GM12878 (cell line): ENCODE measurements at regions not wholly inside any gene's neighbourhood (a gene's known extent, or its start where the extent isn't known, plus 50 kb on each side); places are given as distances from the start of the nearest gene placed in this dataset.

Experiments used
- BACH1 ChIP-seq: fragments of 450-650 bp; IDR thresholded peaks from 2 replicates; pipeline ENCODE4 v1.6.1; 2017; ENCODE audit warnings: mild to moderate bottlenecking, borderline replicate concordance
- ETV6 ChIP-seq, 2 experiments: fragments of 450-650 bp in 1 of 2; IDR thresholded peaks in 1 of 2; conservative IDR thresholded peaks in 1 of 2; 2 replicates each; pipeline ENCODE4 v1.6.1; 2014; ENCODE audit warnings: antibody characterized with exemption in 1 of 2, borderline replicate concordance in 1 of 2, low read depth in 1 of 2, mild to moderate bottlenecking in 1 of 2, moderate library complexity in 1 of 2
- EZH2 ChIP-seq: IDR thresholded peaks from 2 replicates; pipeline ENCODE4 v1.6.1; 2012; ENCODE audit warnings: low read depth, mild to moderate bottlenecking, control low read depth, inconsistent platforms, low read length, borderline replicate concordance; ENCODE audit not compliant: control insufficient read depth
- LARP7 ChIP-seq: fragments of 450-650 bp; IDR thresholded peaks from 2 replicates; pipeline ENCODE4 v1.6.1; 2017; ENCODE audit warnings: mild to moderate bottlenecking
- NRF1 ChIP-seq: conservative IDR thresholded peaks from 2 replicates; pipeline ENCODE4 v1.6.1; 2011; ENCODE audit warnings: mild to moderate bottlenecking, low read depth, low read length, improper control_type of control experiment
- PAX5 ChIP-seq: IDR thresholded peaks from 2 replicates; pipeline ENCODE4 v1.6.1; 2011; ENCODE audit warnings: low read depth, low read length, borderline replicate concordance
- POLR2AphosphoS2 ChIP-seq: IDR thresholded peaks from 2 replicates; pipeline ENCODE4 v1.6.1; 2011; ENCODE audit warnings: low read depth, mild to moderate bottlenecking, low read length, improper control_type of control experiment, moderate library complexity
- POU2F2 ChIP-seq: IDR thresholded peaks from 3 replicates; pipeline ENCODE4 v1.6.1; 2011; ENCODE audit warnings: low read depth, mild to moderate bottlenecking, low read length, borderline replicate concordance
- SREBF2 ChIP-seq: IDR thresholded peaks from 2 replicates; pipeline ENCODE4 v1.6.1; 2012; ENCODE audit warnings: mild to moderate bottlenecking, low read length
- SUZ12 ChIP-seq: fragments of 200-600 bp; sonication (generic); IDR thresholded peaks from one replicate; pipeline ENCODE4 v1.6.1; 2018; ENCODE audit warnings: antibody characterized with exemption, mild to moderate bottlenecking; ENCODE audit not compliant: unreplicated experiment
- TBL1XR1 ChIP-seq: IDR thresholded peaks from 2 replicates; pipeline ENCODE4 v1.6.1; 2012; ENCODE audit warnings: low read depth, low read length, improper control_type of control experiment
- ZNF217 ChIP-seq: fragments of 450-650 bp; IDR thresholded peaks from 2 replicates; pipeline ENCODE4 v1.6.1; 2017; ENCODE audit warnings: antibody characterized with exemption, mild to moderate bottlenecking
- TF ChIP-seq, protein P1 (sequence below): fragments of 450-650 bp; IDR thresholded peaks from 2 replicates; pipeline ENCODE4 v1.6.1; 2017; ENCODE audit warnings: mild to moderate bottlenecking, moderate library complexity
- TF ChIP-seq, protein P2 (sequence below): fragments of 450-650 bp; conservative IDR thresholded peaks from 2 replicates; pipeline ENCODE4 v1.6.1; 2017; ENCODE audit warnings: mild to moderate bottlenecking, moderate library complexity
- TF ChIP-seq, protein P3 (sequence below): fragments of 450-650 bp; IDR thresholded peaks from 2 replicates; pipeline ENCODE4 v1.6.1; 2016; ENCODE audit warnings: mild to moderate bottlenecking
- TF ChIP-seq, protein P4 (sequence below): fragments of 150-350 bp; IDR thresholded peaks from 2 replicates; pipeline ENCODE4 v1.6.1; 2014; ENCODE audit warnings: mild to moderate bottlenecking, low read depth, low read length
- TF ChIP-seq, protein P5 (sequence below): fragments of 450-650 bp; IDR thresholded peaks from 2 replicates; pipeline ENCODE4 v1.6.1; 2017; ENCODE audit warnings: mild to moderate bottlenecking, low read depth, inconsistent platforms; ENCODE audit not compliant: poor library complexity, severe bottlenecking
- TF ChIP-seq, protein P6 (sequence below): IDR thresholded peaks from 2 replicates; pipeline ENCODE4 v1.6.1; 2012; ENCODE audit warnings: low read depth, low read length, improper control_type of control experiment

DNA sequence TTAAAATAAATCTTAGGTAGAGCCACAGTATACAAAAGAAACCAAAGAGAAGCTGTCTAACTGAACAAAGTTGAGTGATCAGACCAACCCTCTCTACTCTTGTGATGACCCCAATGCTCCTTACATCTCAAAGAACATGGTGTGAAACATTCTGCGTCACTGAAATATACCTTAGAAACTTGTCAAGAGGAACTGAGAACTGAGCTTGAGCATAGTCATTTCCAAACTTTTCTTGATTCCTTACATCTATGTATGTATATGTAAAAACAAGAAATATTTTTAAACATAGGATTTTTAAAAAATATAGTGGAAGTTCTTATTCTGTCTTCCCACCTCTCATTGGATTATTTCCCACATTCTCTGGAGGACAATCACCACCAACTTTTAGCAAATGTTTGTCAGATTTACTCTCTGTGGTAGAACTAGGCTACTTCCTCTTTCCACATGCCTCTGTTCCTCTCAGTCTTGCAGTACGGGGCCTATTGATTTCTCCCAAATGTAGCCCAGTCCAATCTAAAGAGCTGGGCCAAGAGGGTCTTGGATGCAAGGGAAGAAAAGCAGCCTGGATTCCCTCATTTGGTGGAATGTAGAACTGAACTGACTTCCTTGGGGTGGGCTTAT, 98.2 kb upstream of the HHIP start (continued):
- TF ChIP-seq, protein P1, sequence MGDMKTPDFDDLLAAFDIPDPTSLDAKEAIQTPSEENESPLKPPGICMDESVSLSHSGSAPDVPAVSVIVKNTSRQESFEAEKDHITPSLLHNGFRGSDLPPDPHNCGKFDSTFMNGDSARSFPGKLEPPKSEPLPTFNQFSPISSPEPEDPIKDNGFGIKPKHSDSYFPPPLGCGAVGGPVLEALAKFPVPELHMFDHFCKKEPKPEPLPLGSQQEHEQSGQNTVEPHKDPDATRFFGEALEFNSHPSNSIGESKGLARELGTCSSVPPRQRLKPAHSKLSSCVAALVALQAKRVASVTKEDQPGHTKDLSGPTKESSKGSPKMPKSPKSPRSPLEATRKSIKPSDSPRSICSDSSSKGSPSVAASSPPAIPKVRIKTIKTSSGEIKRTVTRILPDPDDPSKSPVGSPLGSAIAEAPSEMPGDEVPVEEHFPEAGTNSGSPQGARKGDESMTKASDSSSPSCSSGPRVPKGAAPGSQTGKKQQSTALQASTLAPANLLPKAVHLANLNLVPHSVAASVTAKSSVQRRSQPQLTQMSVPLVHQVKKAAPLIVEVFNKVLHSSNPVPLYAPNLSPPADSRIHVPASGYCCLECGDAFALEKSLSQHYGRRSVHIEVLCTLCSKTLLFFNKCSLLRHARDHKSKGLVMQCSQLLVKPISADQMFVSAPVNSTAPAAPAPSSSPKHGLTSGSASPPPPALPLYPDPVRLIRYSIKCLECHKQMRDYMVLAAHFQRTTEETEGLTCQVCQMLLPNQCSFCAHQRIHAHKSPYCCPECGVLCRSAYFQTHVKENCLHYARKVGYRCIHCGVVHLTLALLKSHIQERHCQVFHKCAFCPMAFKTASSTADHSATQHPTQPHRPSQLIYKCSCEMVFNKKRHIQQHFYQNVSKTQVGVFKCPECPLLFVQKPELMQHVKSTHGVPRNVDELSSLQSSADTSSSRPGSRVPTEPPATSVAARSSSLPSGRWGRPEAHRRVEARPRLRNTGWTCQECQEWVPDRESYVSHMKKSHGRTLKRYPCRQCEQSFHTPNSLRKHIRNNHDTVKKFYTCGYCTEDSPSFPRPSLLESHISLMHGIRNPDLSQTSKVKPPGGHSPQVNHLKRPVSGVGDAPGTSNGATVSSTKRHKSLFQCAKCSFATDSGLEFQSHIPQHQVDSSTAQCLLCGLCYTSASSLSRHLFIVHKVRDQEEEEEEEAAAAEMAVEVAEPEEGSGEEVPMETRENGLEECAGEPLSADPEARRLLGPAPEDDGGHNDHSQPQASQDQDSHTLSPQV = no peak
- TF ChIP-seq BACH1 (peak; percentile 13; the same call in 1 of the 2 replicates), POLR2AphosphoS2 (no peak), NRF1 (no peak), ZNF217 (peak; percentile 93), TBL1XR1 (no peak), LARP7 (no peak), EZH2 (no peak), PAX5 (0 out of 2 replicates have a peak, but pooled peaks have one; percentile 10), SUZ12 (no peak), SREBF2 (no peak), ETV6 (conservative IDR thresholded peaks at IDR 0.05 in 1 of 2, IDR thresholded peaks at IDR 0.05 in 1 of 2; ENCODE audit: borderline replicate concordance in 1 of 2, low read depth in 1 of 2) (no peak; a peak in 1 of 4 replicates), POU2F2 (peak; percentile 35; the same call in 1 of the 3 replicates)
- TF ChIP-seq, protein P2, sequence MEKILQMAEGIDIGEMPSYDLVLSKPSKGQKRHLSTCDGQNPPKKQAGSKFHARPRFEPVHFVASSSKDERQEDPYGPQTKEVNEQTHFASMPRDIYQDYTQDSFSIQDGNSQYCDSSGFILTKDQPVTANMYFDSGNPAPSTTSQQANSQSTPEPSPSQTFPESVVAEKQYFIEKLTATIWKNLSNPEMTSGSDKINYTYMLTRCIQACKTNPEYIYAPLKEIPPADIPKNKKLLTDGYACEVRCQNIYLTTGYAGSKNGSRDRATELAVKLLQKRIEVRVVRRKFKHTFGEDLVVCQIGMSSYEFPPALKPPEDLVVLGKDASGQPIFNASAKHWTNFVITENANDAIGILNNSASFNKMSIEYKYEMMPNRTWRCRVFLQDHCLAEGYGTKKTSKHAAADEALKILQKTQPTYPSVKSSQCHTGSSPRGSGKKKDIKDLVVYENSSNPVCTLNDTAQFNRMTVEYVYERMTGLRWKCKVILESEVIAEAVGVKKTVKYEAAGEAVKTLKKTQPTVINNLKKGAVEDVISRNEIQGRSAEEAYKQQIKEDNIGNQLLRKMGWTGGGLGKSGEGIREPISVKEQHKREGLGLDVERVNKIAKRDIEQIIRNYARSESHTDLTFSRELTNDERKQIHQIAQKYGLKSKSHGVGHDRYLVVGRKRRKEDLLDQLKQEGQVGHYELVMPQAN = no peak
- TF ChIP-seq, protein P3, sequence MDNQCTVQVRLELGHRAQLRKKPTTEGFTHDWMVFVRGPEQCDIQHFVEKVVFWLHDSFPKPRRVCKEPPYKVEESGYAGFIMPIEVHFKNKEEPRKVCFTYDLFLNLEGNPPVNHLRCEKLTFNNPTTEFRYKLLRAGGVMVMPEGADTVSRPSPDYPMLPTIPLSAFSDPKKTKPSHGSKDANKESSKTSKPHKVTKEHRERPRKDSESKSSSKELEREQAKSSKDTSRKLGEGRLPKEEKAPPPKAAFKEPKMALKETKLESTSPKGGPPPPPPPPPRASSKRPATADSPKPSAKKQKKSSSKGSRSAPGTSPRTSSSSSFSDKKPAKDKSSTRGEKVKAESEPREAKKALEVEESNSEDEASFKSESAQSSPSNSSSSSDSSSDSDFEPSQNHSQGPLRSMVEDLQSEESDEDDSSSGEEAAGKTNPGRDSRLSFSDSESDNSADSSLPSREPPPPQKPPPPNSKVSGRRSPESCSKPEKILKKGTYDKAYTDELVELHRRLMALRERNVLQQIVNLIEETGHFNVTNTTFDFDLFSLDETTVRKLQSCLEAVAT = no peak
- TF ChIP-seq, protein P4, sequence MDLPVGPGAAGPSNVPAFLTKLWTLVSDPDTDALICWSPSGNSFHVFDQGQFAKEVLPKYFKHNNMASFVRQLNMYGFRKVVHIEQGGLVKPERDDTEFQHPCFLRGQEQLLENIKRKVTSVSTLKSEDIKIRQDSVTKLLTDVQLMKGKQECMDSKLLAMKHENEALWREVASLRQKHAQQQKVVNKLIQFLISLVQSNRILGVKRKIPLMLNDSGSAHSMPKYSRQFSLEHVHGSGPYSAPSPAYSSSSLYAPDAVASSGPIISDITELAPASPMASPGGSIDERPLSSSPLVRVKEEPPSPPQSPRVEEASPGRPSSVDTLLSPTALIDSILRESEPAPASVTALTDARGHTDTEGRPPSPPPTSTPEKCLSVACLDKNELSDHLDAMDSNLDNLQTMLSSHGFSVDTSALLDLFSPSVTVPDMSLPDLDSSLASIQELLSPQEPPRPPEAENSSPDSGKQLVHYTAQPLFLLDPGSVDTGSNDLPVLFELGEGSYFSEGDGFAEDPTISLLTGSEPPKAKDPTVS = no peak
- TF ChIP-seq, protein P5, sequence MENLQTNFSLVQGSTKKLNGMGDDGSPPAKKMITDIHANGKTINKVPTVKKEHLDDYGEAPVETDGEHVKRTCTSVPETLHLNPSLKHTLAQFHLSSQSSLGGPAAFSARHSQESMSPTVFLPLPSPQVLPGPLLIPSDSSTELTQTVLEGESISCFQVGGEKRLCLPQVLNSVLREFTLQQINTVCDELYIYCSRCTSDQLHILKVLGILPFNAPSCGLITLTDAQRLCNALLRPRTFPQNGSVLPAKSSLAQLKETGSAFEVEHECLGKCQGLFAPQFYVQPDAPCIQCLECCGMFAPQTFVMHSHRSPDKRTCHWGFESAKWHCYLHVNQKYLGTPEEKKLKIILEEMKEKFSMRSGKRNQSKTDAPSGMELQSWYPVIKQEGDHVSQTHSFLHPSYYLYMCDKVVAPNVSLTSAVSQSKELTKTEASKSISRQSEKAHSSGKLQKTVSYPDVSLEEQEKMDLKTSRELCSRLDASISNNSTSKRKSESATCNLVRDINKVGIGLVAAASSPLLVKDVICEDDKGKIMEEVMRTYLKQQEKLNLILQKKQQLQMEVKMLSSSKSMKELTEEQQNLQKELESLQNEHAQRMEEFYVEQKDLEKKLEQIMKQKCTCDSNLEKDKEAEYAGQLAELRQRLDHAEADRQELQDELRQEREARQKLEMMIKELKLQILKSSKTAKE = peak; percentile 77
- TF ChIP-seq, protein P6, sequence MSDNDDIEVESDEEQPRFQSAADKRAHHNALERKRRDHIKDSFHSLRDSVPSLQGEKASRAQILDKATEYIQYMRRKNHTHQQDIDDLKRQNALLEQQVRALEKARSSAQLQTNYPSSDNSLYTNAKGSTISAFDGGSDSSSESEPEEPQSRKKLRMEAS = no peak
